HG03460 (cell line): ENCODE measurements at regions not wholly inside any gene's neighbourhood (a gene's known extent, or its start where the extent isn't known, plus 50 kb on each side); places are given as distances from the start of the nearest gene placed in this dataset.
"Not testable (repeated sequence)": the region's sequence is repeated elsewhere in the genome, so short reads cannot be mapped to it uniquely, and the experiment has no call there.

ENCODE experiments used
- ATAC-seq: cut with Tn5 transposase; IDR thresholded peaks from one replicate; pipeline ENCODE4 v1.9.1; 2021; ENCODE audit not compliant: unreplicated experiment

- ATAC-seq = no peak
These were observed 1898.4 kb upstream of the CELF4 start for GRCh38 chr18:39464006-39464405.

DNA sequence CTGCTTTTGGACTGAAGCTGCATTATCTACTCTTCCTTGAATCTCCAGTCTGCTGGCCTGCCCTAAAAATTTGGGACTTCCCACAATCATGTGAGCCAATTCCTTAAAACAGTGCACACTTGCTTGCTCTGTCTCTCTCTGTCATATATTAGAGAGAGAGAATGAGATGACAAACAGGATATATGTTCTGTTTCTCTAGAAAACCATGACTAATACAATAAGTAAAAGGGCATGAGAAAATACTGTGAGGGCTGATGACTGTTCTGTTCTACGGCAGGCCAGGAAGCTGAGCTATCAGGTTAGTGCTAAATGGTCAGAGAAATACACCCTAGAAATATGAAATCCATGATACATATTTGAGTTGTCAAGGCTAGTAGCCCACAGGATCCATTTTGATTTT lies 1896.8 kb upstream of the CELF4 start:
- no peak for ATAC-seq

- no peak for ATAC-seq
These were observed 1894.5 kb upstream of the CELF4 start for GRCh38 chr18:39460136-39460535.

GRCh38 chr18:39455285-39455684 lies 1889.7 kb upstream of the CELF4 start:
- no peak for ATAC-seq

GRCh38 chr18:39454866-39455265 lies 1889.3 kb upstream of the CELF4 start:
- ATAC-seq = no peak

DNA sequence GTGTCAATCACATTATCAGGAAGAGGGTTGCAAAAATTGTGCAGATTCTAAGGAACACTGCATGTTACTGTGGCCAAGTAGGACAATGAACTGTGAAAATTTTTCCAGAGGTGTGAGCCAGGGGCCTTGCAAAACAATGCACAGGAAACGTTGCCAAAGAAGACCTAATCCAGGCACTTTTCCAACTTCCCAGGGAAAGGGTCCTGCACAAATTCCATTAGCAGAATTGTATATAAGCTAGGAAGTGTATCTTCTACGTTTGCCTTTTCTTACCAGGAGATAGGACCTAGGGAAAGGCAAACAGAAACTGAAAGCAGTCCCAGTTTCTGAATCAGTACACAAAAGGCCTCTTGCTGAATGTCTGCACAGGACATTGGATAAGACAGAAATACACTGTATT lies 1888.3 kb upstream of the CELF4 start:
- no peak for ATAC-seq

DNA sequence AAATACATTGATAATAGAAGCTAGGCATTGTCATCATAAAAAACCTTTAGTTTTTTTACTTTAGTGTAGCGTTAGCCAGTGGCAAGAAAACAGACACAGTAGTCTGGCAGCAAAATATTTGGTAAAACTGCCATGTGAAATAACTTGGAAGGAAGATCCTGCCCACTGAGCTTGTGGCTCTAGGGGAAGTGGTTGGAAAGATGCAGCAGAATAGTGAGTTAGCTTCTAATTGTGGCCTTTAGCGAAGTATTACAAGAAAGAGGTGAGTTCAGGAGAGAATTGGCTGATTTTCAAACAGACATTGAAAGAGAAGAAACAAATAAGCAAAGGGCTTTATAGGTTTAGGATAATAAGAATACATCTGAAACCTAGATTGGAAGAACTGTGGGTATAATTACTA lies 1887.8 kb upstream of the CELF4 start:
- ATAC-seq = no peak

GRCh38 chr18:39450958-39451357 lies 1885.4 kb upstream of the CELF4 start:
- no peak for ATAC-seq

- no peak for ATAC-seq
These were observed 1884.0 kb upstream of the CELF4 start for GRCh38 chr18:39449566-39449965.

DNA sequence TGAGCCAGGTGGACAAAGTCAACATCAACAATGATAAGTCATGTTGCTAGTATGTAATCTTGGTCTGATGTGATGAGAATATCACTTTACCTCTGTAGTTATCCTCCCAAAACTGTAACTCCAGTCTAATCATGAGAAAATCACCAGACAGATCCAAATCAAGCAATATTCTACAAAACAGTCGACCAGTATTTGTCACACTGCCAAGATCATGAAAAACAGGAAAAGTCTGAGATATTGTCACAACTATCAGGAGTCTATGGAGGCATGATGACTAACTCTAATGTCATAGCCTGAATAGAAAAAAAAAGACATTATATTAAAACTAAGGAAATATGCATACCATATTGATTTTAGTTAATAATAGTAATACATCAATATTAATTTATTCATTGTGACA lies 1883.3 kb upstream of the CELF4 start:
- ATAC-seq = no peak

DNA sequence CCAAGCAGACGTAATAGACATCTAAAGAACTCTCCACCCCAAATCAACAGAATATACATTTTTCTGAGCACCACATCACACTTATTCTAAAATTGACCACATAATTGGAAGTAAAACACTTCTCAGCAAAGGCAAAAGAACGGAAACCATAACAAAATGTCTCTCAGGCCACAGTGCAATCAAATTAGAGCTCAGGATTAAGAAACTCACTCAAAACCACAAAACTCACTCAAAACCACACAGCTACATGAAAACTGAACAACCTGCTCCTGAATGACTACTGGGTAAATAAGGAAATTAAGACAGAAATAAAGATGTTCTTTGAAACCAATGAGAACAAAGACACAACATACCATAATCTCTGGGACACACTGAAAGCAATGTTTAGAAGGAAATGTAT lies 1879.4 kb upstream of the CELF4 start:
- not testable (repeated sequence) for ATAC-seq

- no peak for ATAC-seq
These were observed 1876.0 kb upstream of the CELF4 start for GRCh38 chr18:39441648-39442047.

DNA sequence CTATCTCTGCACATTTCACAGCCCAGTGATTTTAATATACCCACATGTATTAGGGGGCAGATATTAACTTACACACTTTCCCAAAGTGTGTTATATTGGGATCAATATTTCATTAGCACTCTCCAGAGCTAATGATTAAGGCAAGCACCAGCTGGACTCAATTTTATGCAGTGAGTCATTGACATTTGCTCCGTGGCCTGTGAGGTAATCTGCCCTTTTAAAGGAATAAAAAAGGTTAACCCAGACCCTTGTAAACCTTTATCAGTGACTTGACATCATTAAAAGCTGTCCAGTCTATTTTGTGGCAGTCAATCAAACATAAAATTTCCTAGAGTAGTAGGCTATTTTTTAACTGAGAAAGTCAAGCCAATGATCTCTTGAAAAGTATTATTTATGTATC lies 1870.4 kb upstream of the CELF4 start:
- ATAC-seq = no peak

GRCh38 chr18:39435209-39435608 lies 1869.6 kb upstream of the CELF4 start:
- no peak for ATAC-seq

GRCh38 chr18:39434223-39434920 lies 1868.8 kb upstream of the CELF4 start:
- ATAC-seq = no peak

DNA sequence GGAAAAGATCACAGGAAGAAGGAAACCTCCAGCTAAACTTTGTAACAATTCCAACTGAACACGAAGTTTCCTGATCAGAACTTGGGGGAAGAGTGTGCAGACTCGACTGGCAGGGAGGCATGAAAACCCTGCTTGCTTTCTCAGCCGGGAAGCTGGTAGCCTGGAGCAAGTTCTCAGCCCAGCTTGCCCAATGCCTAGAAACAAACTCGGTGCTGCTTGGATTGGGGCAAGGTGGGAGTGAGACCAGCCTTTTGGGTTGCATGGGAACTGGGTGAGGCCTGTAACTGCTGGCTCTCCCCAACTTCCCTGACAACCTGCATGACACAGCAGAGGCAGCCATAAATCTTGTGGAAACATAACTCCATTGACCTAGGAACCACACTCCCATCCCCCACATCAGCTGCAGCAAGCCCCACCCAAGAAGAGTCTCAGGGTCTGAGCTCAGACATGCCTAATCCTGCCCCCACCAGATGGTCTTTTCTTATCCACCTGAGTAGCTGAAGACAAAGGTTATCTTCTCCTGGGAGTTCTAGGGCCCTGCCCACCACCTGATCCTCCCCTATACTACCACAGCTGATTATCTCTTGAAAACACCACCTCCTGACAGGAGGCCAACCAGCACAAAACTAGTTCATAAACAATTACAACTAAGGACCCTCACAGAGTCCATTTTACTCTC lies 1859.7 kb upstream of the CELF4 start:
- ATAC-seq = no peak

- no peak for ATAC-seq
These were observed 1858.7 kb upstream of the CELF4 start for GRCh38 chr18:39424261-39424660.

GRCh38 chr18:39421276-39421675 lies 1855.7 kb upstream of the CELF4 start:
- ATAC-seq = no peak

DNA sequence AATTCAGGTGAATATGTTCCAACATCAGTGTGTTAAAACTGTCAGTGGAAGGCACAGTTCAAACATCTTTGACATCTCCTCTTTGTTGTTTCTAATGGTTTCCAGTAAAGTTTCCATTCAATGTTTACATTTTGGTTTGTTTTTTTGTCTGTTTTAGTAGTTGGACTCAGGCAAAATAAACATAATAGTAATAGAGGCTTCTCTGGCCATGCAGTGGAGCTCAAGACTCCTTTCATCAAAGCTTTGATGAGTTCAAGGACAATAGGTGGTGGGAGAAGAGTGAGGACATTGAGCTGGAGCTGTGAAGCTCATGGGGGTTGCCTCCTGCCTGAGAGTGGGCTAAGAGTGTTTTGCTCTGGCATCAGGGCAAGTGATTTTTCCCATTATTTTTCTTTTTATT lies 1853.7 kb upstream of the CELF4 start:
- no peak for ATAC-seq

DNA sequence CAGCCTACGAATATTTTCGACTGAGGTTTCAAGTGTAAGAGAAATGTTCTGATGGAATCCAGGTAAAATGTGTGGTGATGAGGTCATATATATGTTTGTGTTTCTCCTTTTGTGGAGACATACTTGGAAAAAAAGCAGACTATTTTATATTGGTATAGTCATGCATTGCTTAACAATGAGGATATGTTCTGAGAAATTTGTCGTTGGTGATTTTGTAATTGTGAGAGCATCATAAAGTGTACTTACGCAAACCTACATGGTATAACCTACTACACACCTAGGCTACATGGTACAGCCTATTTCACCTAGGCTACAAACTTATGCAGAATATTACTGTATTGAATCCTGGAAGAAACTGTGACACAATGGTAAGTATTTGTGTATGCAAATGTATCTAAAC lies 1849.9 kb upstream of the CELF4 start:
- ATAC-seq = no peak

DNA sequence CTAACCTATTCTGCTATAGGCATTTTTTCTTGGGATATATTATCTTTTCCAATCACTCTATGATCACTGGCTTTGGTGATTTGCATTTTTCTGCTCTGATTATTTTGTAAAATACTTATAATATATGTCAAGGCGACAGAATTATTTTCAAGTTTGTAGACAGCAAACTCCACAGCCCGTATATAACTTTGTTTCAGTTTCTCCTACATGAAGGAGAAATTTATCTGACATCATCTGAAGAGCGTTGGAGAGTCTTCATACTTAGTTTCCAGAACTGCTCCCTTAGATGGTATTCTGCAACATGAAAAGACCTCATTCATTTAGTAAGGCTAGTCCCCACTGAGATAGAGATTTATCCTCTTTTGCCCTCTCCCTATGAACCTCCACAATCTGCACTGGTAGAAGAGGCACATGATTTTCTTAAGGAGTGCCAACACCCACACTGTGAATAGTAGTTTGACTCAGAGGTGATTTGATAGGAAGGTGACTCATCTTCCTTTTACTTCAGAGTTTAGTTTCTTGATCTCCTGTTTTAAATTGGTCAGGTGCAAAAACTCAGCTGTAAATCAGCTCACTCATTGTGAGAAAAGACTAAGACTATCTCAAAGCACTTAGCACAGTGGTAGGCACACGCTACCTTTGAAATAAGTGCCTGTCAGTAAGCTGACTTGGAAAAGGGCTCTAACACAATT lies 1848.6 kb upstream of the CELF4 start:
- ATAC-seq = no peak

DNA sequence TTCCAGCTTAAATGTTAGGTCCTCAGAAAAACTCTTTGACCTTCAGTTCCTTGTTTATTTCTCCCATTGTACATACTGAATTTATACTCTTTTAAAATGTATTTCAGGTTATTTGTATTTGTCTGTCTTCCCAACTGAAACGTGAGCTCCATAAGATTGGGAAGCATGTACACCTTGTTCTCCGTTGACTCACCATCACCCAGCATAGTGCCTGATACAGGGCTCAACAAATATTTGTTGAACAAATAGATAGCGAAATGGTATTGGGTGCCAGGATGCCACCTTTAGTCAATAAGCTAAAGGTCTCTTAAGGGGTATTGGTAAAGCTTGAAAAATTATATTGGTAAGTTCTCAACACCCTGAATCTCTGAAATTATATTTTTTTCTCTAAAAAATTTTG lies 1841.3 kb upstream of the CELF4 start:
- ATAC-seq = no peak
